Parathyroid adenoma (tissue), 2 donors: ENCODE measurements at regions not wholly inside any gene's neighbourhood (a gene's known extent, or its start where the extent isn't known, plus 50 kb on each side); places are given as distances from the start of the nearest gene placed in this dataset.

Source experiments
- H2AFZ ChIP-seq: fragments of 300-600 bp; sonication (generic); one replicate; pipeline ENCODE4 v1.7.0; 2017; ENCODE audit warnings: antibody characterized with exemption, mild to moderate bottlenecking
- H3K27ac ChIP-seq: fragments of 300-600 bp; sonication (generic); one replicate; pipeline ENCODE4 v1.7.0; 2017
- H3K27me3 ChIP-seq: fragments of 300-600 bp; sonication (generic); one replicate; pipeline ENCODE4 v1.7.0; 2017; ENCODE audit warnings: low read length; ENCODE audit not compliant: control insufficient read depth, insufficient read depth
- H3K36me3 ChIP-seq: fragments of 300-600 bp; sonication (generic); one replicate; pipeline ENCODE4 v1.7.0; 2017; ENCODE audit warnings: low read length; ENCODE audit not compliant: control insufficient read depth, insufficient read depth
- H3K4me1 ChIP-seq: fragments of 300-600 bp; sonication (generic); one replicate; pipeline ENCODE4 v1.7.0; 2017; ENCODE audit warnings: control low read depth
- H3K4me2 ChIP-seq: fragments of 300-600 bp; sonication (generic); one replicate; pipeline ENCODE4 v1.7.0; 2017; ENCODE audit warnings: low read length
- H3K4me3 ChIP-seq: fragments of 300-600 bp; sonication (generic); one replicate; pipeline ENCODE4 v1.7.0; 2017; ENCODE audit warnings: low read depth, low read length
- H3K79me2 ChIP-seq: fragments of 300-600 bp; sonication (generic); one replicate; pipeline ENCODE4 v1.7.0; 2017; ENCODE audit warnings: control low read depth
- H3K9ac ChIP-seq: fragments of 300-600 bp; sonication (generic); one replicate; pipeline ENCODE4 v1.7.0; 2017; ENCODE audit warnings: mild to moderate bottlenecking
- H3K9me3 ChIP-seq: fragments of 300-600 bp; sonication (generic); one replicate; pipeline ENCODE4 v1.7.0; 2017; ENCODE audit warnings: low read length; ENCODE audit not compliant: control insufficient read depth
- CTCF ChIP-seq: fragments of 300-600 bp; sonication (generic); IDR thresholded peaks from one replicate; pipeline ENCODE4 v1.7.0; 2017; ENCODE audit warnings: antibody characterized with exemption, mild to moderate bottlenecking
- donor health status: primary hyperparathyroidism.

- H3K79me2 ChIP-seq, result no peaks in the 10 kb centered on the region
- no peaks in the 10 kb centered on the region for H3K9me3 ChIP-seq
- no peaks in the 10 kb centered on the region for H3K36me3 ChIP-seq
- TF ChIP-seq CTCF, result peak; percentile 39
- no peak overlapping the region for H3K27ac ChIP-seq
- no peaks in the 10 kb centered on the region for H3K4me1 ChIP-seq
- H3K4me3 ChIP-seq, result no peak overlapping the region
- no peak overlapping the region for H2AFZ ChIP-seq
- H3K27me3 ChIP-seq, result no peaks in the 10 kb centered on the region
- H3K9ac ChIP-seq, result no peak overlapping the region
- no peak overlapping the region for H3K4me2 ChIP-seq
Observed at GRCh38 chrX:106415276-106415895, 196.4 kb upstream of the RADX start.

GRCh38 chrX:106436691-106437090 is 175.1 kb upstream of the RADX start:
- Histone ChIP-seq H3K9me3 (no peaks in the 10 kb centered on the region), H3K27me3 (no peaks in the 10 kb centered on the region), H2AFZ (no peak overlapping the region), H3K4me2 (no peak overlapping the region), H3K9ac (no peak overlapping the region), H3K27ac (no peak overlapping the region), H3K4me3 (no peak overlapping the region), H3K79me2 (no peaks in the 10 kb centered on the region), H3K36me3 (no peaks in the 10 kb centered on the region), H3K4me1 (no peaks in the 10 kb centered on the region)
- no peak for TF ChIP-seq CTCF

- Histone ChIP-seq H3K9ac (no peak overlapping the region), H3K79me2 (no peaks in the 10 kb centered on the region), H3K4me2 (no peak overlapping the region), H3K36me3 (no peaks in the 10 kb centered on the region), H3K27ac (no peak overlapping the region), H3K4me1 (no peaks in the 10 kb centered on the region), H3K4me3 (no peak overlapping the region), H3K27me3 (no peaks in the 10 kb centered on the region), H2AFZ (no peak overlapping the region), H3K9me3 (no peaks in the 10 kb centered on the region)
- TF ChIP-seq CTCF, result no peak
Observed at GRCh38 chrX:106437407-106437806, 174.4 kb upstream of the RADX start.

GRCh38 chrX:106450405-106450804 is 161.4 kb upstream of the RADX start:
- H3K9me3 ChIP-seq, result no peaks in the 10 kb centered on the region
- H3K4me1 ChIP-seq, result no peaks in the 10 kb centered on the region
- no peak overlapping the region for H3K27ac ChIP-seq
- no peak overlapping the region for H2AFZ ChIP-seq
- H3K9ac ChIP-seq, result no peak overlapping the region
- TF ChIP-seq CTCF, result no peak
- H3K27me3 ChIP-seq, result no peaks in the 10 kb centered on the region
- H3K79me2 ChIP-seq, result no peaks in the 10 kb centered on the region
- H3K36me3 ChIP-seq, result no peaks in the 10 kb centered on the region
- no peak overlapping the region for H3K4me2 ChIP-seq
- H3K4me3 ChIP-seq, result no peak overlapping the region

GRCh38 chrX:106451933-106452332 is 159.8 kb upstream of the RADX start:
- H3K4me2 ChIP-seq, result no peak overlapping the region
- no peaks in the 10 kb centered on the region for H3K9me3 ChIP-seq
- no peak overlapping the region for H3K27ac ChIP-seq
- TF ChIP-seq CTCF, result no peak
- no peak overlapping the region for H3K4me3 ChIP-seq
- H3K27me3 ChIP-seq, result no peaks in the 10 kb centered on the region
- no peaks in the 10 kb centered on the region for H3K4me1 ChIP-seq
- no peaks in the 10 kb centered on the region for H3K79me2 ChIP-seq
- H3K9ac ChIP-seq, result no peak overlapping the region
- no peak overlapping the region for H2AFZ ChIP-seq
- H3K36me3 ChIP-seq, result no peaks in the 10 kb centered on the region
